Esophagus squamous epithelium (tissue), 4 donors: ENCODE measurements at regions not wholly inside any gene's neighbourhood (a gene's known extent, or its start where the extent isn't known, plus 50 kb on each side); places are given as distances from the start of the nearest gene placed in this dataset.

ENCODE experiments used
- CTCF ChIP-seq, 6 experiments: fragments of 450-650 bp in 4 of 6; fragments of 200-600 bp in 2 of 6; sonication (generic) in 2 of 6; IDR thresholded peaks; one replicate each; pipeline ENCODE4 v1.5.1; 2016 to 2019; ENCODE audit warnings: antibody characterized with exemption in 6 of 6, mild to moderate bottlenecking in 4 of 6, moderate library complexity in 4 of 6
- POLR2A ChIP-seq, 4 donors: fragments of 450-650 bp; IDR thresholded peaks; one replicate each; pipeline ENCODE4 v1.6.1; 2017; ENCODE audit warnings: antibody characterized with exemption in 4 of 4, mild to moderate bottlenecking in 4 of 4, moderate library complexity in 3 of 4

GRCh38 chr6:133724726-133725125 is 164.2 kb upstream of the TCF21 start:
- no peak for TF ChIP-seq CTCF (IDR thresholded peaks at IDR 0.05)
- no peak for TF ChIP-seq POLR2A (IDR thresholded peaks at IDR 0.05)
